Adrenal gland (tissue), 9 donors: ENCODE measurements at regions not wholly inside any gene's neighbourhood (a gene's known extent, or its start where the extent isn't known, plus 50 kb on each side); places are given as distances from the start of the nearest gene placed in this dataset.
"Not testable (repeated sequence)": the region's sequence is repeated elsewhere in the genome, so short reads cannot be mapped to it uniquely, and the experiment has no call there.

ENCODE experiments used
- DNase-seq, 7 donors: peaks; one replicate each; pipeline ENCODE4 v3.0.0-alpha.2; 2019 to 2020
- H3K27ac ChIP-seq, 5 donors: fragments of 200-600 bp; sonication (generic) in 4 of 5; 1 replicate in 3 of 5; 2 replicates in 2 of 5; pipeline versions ENCODE4 v1.5.1 to v1.8.0; 2016 to 2020; ENCODE audit warnings: mild to moderate bottlenecking in 1 of 5
- H3K27me3 ChIP-seq: fragments of 200-600 bp; 2 replicates; pipeline ENCODE4 v1.8.0; 2021
- H3K36me3 ChIP-seq, 2 donors: fragments of 200-600 bp; replicated peaks in 1 of 2; 1 replicate in 1 of 2; 2 replicates in 1 of 2; pipeline versions ENCODE4 v1.5.1 to v1.8.0; 2018 to 2022
- H3K4me1 ChIP-seq, 2 donors: fragments of 200-600 bp; replicated peaks in 1 of 2; 1 replicate in 1 of 2; 2 replicates in 1 of 2; pipeline versions ENCODE4 v1.5.1 to v1.8.0; 2018 to 2021
- H3K4me3 ChIP-seq, 4 donors: fragments of 200-600 bp; sonication (generic) in 3 of 4; one replicate each; pipeline ENCODE4 v1.5.1; 2016 to 2018
- H3K9me3 ChIP-seq, 3 donors: fragments of 200-600 bp; sonication (generic) in 1 of 3; replicated peaks in 1 of 3; 1 replicate in 2 of 3; 2 replicates in 1 of 3; pipeline versions ENCODE4 v1.5.1 to v1.8.0; 2016 to 2021
- CTCF ChIP-seq, 6 experiments: fragments of 450-650 bp in 4 of 6; fragments of 200-600 bp in 2 of 6; sonication (generic) in 1 of 6; IDR thresholded peaks; 1 replicate in 5 of 6; 2 replicates in 1 of 6; pipeline versions ENCODE4 v1.5.1 to v1.8.0; 2016 to 2021; ENCODE audit warnings: antibody characterized with exemption in 6 of 6, mild to moderate bottlenecking in 2 of 6, moderate library complexity in 1 of 6
- POLR2A ChIP-seq, 2 donors: fragments of 450-650 bp; IDR thresholded peaks; one replicate each; pipeline ENCODE4 v1.6.1; 2017; ENCODE audit warnings: antibody characterized with exemption in 2 of 2, mild to moderate bottlenecking in 2 of 2, moderate library complexity in 1 of 2
- WGBS, 4 donors: extraction: QIAGEN DNeasy Blood & Tissue Kit in 2 of 4; methylation state at CpG; one replicate each; pipeline versions ENCODE4 v1.1.5 to v1.1.7; 2013 to 2017; 5-methylcytosine and 5-hydroxymethylcytosine counted together
- intact Hi-C, 2 donors: fragments of 100-400 bp; cut with DNase I; formaldehyde crosslinking; loops; one replicate each; pipeline versions ENCODE4 v1.14.1 to v1.15.0; 2022 to 2023
- donor health status: healthy with polysubstance abuse.
- donor health status: Bipolar disorder and iron deficiency.
- donor health status: DM: yes; HTN: yes; CAD: no.
- donor health status: DM: no; HTN: no; CAD: no.
- donor health status: DM: no; HTN: no; CAD: no.

DNA sequence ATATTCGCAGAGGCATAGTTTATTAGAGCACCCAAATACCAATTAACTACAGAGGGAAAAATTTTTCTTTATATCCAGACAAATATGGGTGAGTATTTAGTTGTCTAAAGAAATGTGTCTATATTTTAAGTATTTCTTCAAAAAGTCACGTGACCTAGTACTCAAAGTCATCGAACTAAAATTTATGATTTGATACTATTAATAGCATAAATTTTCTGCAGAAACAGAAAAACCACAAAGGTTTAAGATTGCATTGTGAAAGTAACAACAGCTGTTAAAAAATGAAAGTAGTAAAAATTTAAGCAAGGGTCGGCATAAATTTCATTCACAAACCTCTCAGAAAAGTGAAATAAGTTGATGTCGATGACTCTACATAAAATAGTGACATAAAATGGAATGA, 323.9 kb upstream of the RORB start:
- H3K27me3 ChIP-seq: no peaks in the 10 kb centered on the region
- intact Hi-C loops: no loop called here
- no peaks in the 10 kb centered on the region for H3K4me1 ChIP-seq
- DNase-seq: no peak
- H3K9me3 ChIP-seq: no peaks in the 10 kb centered on the region
- no peak for TF ChIP-seq POLR2A (IDR thresholded peaks at IDR 0.05)
- TF ChIP-seq CTCF (IDR thresholded peaks at IDR 0.05): no peak
- no peaks in the 10 kb centered on the region for H3K36me3 ChIP-seq
- 74 to 77% (median 75%) methylated on average over 5 of the region's 5 CpGs for WGBS, 4 donors
- H3K4me3 ChIP-seq: no peak overlapping the region
- H3K27ac ChIP-seq: no peak overlapping the region

GRCh38 chr9:74197771-74198170, 299.4 kb upstream of the RORB start:
- H3K9me3 ChIP-seq, DNase-seq, H3K4me1 ChIP-seq, intact Hi-C loops, H3K4me3 ChIP-seq, H3K27ac ChIP-seq, H3K36me3 ChIP-seq, H3K27me3 ChIP-seq: not testable (repeated sequence)
- 95 to 100% (median 99%) methylated on average over 1 to 22 of the region's 24 CpGs for WGBS, 4 donors

GRCh38 chr9:74205056-74205455, 292.1 kb upstream of the RORB start:
- WGBS, 4 donors: 75 to 85% (median 81%) methylated on average over 4 of the region's 4 CpGs
- no peak for DNase-seq
- Histone ChIP-seq H3K4me3 (no peak overlapping the region), H3K27me3 (no peaks in the 10 kb centered on the region), H3K9me3 (no peaks in the 10 kb centered on the region), H3K36me3 (no peaks in the 10 kb centered on the region), H3K4me1 (no peaks in the 10 kb centered on the region), H3K27ac (no peak overlapping the region)
- intact Hi-C loops: no loop called here
- TF ChIP-seq CTCF (IDR thresholded peaks at IDR 0.05) (no peak), POLR2A (IDR thresholded peaks at IDR 0.05) (no peak)

DNA sequence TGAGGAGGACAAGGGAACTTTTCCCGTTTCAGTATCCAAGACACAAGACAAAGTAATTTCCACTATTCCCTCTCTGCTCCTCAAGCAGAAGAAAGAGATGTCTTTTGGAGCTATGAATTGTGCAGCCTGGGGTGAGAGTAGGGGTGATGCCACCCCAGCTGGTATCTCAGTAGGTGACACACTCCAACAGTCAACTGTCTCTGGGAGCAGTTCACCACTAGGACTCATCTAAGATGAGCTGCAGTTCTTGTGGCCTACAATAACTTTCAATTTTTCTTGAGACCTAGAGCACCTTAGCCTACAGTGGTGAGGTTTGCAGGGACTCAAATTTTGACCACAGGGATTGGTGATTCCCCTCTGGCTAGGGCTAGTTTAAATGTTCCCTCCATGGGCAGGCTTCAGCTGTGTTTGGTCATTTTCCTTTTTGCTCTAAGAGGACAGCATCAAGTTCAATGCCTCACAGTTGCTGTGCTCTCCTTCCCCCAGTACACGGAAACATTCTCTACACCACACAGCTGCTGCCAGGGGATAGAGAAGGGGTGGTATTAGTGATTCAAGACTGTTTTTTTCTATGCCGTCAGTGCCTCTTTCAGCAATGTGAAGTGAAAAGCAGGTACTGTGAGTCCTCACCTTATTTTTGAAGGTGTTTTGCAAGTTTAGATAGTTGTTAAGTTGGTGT, 278.6 kb upstream of the RORB start:
- no peak for TF ChIP-seq CTCF (IDR thresholded peaks at IDR 0.05)
- no peak for TF ChIP-seq POLR2A (IDR thresholded peaks at IDR 0.05)
- H3K4me3 ChIP-seq: no peak overlapping the region
- H3K4me1 ChIP-seq: no peaks in the 10 kb centered on the region
- H3K9me3 ChIP-seq: no peaks in the 10 kb centered on the region
- H3K27ac ChIP-seq: no peak overlapping the region
- H3K27me3 ChIP-seq: no peaks in the 10 kb centered on the region
- 82 to 89% (median 84%) methylated on average over 3 of the region's 3 CpGs for WGBS, 4 donors
- intact Hi-C loops: no loop called here
- H3K36me3 ChIP-seq: no peaks in the 10 kb centered on the region
- no peak for DNase-seq

GRCh38 chr9:74220327-74220726, 276.8 kb upstream of the RORB start:
- WGBS, 4 donors: 70 to 86% (median 80%) methylated on average over 3 to 5 of the region's 5 CpGs
- Histone ChIP-seq H3K4me1 (no peaks in the 10 kb centered on the region), H3K4me3 (no peak overlapping the region), H3K27ac (no peak overlapping the region), H3K9me3 (no peaks in the 10 kb centered on the region), H3K27me3 (no peaks in the 10 kb centered on the region), H3K36me3 (no peaks in the 10 kb centered on the region)
- no peak for DNase-seq
- TF ChIP-seq POLR2A (IDR thresholded peaks at IDR 0.05) (no peak), CTCF (IDR thresholded peaks at IDR 0.05) (no peak)
- intact Hi-C loops: no loop called here
